Nephron (organoid): ENCODE measurements at regions not wholly inside any gene's neighbourhood (a gene's known extent, or its start where the extent isn't known, plus 50 kb on each side); places are given as distances from the start of the nearest gene placed in this dataset.

ENCODE experiments used
- H3K27ac Mint-ChIP-seq, 3 experiments: 2 replicates each; pipeline ENCODE4 v1.8.0; 2020; ENCODE audit warnings: mixed read lengths in 3 of 3, mild to moderate bottlenecking in 2 of 3, moderate library complexity in 1 of 3
- H3K27me3 Mint-ChIP-seq: 2 replicates; pipeline ENCODE4 v1.8.0; 2021; ENCODE audit warnings: low read depth, mild to moderate bottlenecking, moderate library complexity, mixed read lengths
- H3K36me3 Mint-ChIP-seq: 2 replicates; pipeline ENCODE4 v1.8.0; 2020; ENCODE audit warnings: low read depth, mixed read lengths
- H3K4me1 Mint-ChIP-seq: 2 replicates; pipeline ENCODE4 v1.8.0; 2020; ENCODE audit warnings: mixed read lengths
- H3K4me3 Mint-ChIP-seq, 3 experiments: 2 replicates each; pipeline ENCODE4 v1.8.0; 2020; ENCODE audit warnings: mild to moderate bottlenecking in 3 of 3, mixed read lengths in 3 of 3, moderate library complexity in 2 of 3
- H3K9me3 Mint-ChIP-seq: 2 replicates; pipeline ENCODE4 v1.8.0; 2020; ENCODE audit warnings: mixed read lengths
- TF ChIP-seq, protein P1 (sequence below), 3 experiments: fragments of 200-600 bp; sonication (generic); IDR thresholded peaks; one replicate each; pipeline ENCODE4 v1.5.0; 2021; ENCODE audit warnings: antibody characterized with exemption in 3 of 3; ENCODE audit not compliant: unreplicated experiment in 3 of 3

DNA sequence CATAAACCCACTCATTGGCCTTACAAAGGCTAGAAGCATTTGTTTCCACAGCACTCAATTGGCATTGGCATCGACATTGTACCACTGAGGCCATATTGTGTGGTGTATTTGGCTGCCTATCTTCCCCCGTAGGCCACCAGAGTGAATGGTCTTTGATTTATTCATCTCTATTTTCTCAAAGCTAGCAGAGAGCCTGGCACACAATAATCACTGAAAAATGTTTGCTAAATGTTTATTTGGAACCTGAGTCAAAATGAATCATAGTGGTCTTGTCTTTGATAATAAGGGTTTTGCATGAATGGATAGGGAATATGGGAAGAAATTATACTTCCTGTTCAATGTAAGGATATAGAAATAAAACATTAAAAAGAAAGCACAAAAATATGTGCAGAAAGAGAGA is 107.3 kb upstream of the SLC8A1 start:
- H3K9me3 Mint-ChIP-seq: no peaks in the 10 kb centered on the region
- TF ChIP-seq, protein P1, sequence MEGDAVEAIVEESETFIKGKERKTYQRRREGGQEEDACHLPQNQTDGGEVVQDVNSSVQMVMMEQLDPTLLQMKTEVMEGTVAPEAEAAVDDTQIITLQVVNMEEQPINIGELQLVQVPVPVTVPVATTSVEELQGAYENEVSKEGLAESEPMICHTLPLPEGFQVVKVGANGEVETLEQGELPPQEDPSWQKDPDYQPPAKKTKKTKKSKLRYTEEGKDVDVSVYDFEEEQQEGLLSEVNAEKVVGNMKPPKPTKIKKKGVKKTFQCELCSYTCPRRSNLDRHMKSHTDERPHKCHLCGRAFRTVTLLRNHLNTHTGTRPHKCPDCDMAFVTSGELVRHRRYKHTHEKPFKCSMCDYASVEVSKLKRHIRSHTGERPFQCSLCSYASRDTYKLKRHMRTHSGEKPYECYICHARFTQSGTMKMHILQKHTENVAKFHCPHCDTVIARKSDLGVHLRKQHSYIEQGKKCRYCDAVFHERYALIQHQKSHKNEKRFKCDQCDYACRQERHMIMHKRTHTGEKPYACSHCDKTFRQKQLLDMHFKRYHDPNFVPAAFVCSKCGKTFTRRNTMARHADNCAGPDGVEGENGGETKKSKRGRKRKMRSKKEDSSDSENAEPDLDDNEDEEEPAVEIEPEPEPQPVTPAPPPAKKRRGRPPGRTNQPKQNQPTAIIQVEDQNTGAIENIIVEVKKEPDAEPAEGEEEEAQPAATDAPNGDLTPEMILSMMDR (IDR thresholded peaks at IDR 0.05; ENCODE audit: unreplicated experiment in 3 of 3): no peak

DNA sequence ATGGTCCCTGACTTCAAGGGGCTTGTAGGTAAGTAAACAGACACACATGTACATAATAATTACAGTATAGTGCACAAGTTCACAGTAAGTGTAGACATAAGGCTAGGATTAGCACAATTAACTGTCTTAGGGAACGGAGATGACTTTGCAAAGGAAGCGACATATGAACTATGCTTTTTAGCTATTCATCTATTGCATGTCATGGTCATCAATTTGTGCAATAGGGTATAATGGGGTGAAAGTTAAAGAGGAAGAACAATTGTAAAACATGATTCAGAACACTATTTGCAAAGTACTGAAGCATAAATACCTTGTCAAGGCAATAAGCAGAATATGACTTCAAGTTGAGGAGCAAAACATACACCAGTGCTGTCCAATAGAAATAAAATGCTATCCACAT is 112.3 kb upstream of the SLC8A1 start:
- H3K4me1 Mint-ChIP-seq: no peaks in the 10 kb centered on the region
- TF ChIP-seq, protein P1 (IDR thresholded peaks at IDR 0.05; ENCODE audit: unreplicated experiment in 3 of 3): no peak
- H3K4me3 Mint-ChIP-seq: no peak overlapping the region
- no peaks in the 10 kb centered on the region for H3K36me3 Mint-ChIP-seq
- H3K27ac Mint-ChIP-seq: no peak overlapping the region
- H3K9me3 Mint-ChIP-seq: no peaks in the 10 kb centered on the region
- H3K27me3 Mint-ChIP-seq: no peaks in the 10 kb centered on the region

More for the DNA sequence above, 107.3 kb upstream of the SLC8A1 start:
- no peak overlapping the region for H3K4me3 Mint-ChIP-seq
- no peak overlapping the region for H3K27ac Mint-ChIP-seq
- H3K4me1 Mint-ChIP-seq: peaks cover 21% of the 10 kb centered on the region
- H3K27me3 Mint-ChIP-seq: no peaks in the 10 kb centered on the region
- no peaks in the 10 kb centered on the region for H3K36me3 Mint-ChIP-seq

DNA sequence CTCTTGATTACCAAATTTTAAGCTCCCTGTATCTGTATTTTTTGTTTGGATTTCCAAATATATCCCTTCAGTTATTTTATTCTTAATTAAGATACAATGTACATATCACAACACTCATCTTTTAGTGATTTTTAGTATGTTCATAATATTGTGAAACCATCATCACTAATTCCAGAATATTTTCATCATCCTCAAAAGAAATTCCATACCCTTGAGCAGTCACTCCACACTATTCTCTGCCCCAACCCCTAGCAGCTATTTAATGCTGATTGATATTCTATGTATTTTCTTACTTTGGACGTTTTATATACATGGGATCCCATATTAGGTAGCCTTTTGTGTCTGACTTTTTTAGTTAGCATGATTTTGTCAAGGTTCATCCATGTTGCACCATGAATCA is 127.4 kb upstream of the SLC8A1 start:
- Mint-ChIP-seq H3K27me3 (no peaks in the 10 kb centered on the region), H3K36me3 (no peaks in the 10 kb centered on the region), H3K9me3 (peaks cover 4% of the 10 kb centered on the region), H3K27ac (no peak overlapping the region), H3K4me3 (no peak overlapping the region), H3K4me1 (no peaks in the 10 kb centered on the region)
- TF ChIP-seq, protein P1 (IDR thresholded peaks at IDR 0.05; ENCODE audit: unreplicated experiment in 3 of 3): no peak

DNA sequence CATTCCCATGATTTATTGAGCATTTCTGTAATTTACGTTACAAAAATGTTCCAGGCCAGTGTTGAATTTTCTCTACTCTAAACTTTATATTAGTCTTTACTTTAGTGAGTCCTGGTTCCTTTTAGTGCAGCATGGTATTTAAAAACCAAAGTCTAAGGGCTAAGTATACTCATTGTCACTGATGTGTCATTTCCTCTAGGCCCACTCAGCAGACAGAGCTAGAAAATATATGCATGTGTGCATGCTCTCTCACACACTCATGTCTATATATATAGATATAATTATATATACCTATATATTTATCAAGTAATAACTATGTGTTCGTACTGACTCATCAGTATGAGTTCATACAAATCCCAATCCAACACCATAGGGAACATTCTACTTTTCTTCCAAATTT is 132.5 kb upstream of the SLC8A1 start:
- Mint-ChIP-seq H3K9me3 (peaks cover 4% of the 10 kb centered on the region), H3K36me3 (no peaks in the 10 kb centered on the region), H3K4me3 (no peak overlapping the region), H3K4me1 (no peaks in the 10 kb centered on the region), H3K27ac (no peak overlapping the region), H3K27me3 (no peaks in the 10 kb centered on the region)
- TF ChIP-seq, protein P1 (IDR thresholded peaks at IDR 0.05; ENCODE audit: unreplicated experiment in 3 of 3): no peak

DNA sequence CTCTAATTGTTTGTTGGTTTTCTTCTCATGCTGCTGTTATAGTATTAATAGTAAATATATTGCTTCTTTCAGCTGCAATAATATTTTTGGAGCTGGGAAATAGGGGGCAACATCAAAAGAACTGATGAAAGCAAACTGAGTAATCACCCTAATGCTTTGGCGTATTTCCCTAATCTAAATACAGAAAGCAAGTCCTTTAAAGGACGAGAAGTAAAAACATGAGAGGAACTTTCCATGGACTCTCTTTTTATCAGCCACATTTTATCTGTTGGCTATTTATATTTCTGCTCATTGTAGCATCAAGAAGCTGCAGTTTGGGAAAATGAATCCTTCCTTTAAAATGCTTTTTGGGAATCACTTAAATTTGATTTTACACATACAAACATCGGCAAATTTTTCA is 139.9 kb upstream of the SLC8A1 start:
- no peaks in the 10 kb centered on the region for H3K9me3 Mint-ChIP-seq
- H3K27ac Mint-ChIP-seq: no peak overlapping the region
- no peak overlapping the region for H3K4me3 Mint-ChIP-seq
- no peaks in the 10 kb centered on the region for H3K4me1 Mint-ChIP-seq
- H3K27me3 Mint-ChIP-seq: no peaks in the 10 kb centered on the region
- TF ChIP-seq, protein P1 (IDR thresholded peaks at IDR 0.05; ENCODE audit: unreplicated experiment in 3 of 3): no peak
- no peaks in the 10 kb centered on the region for H3K36me3 Mint-ChIP-seq

DNA sequence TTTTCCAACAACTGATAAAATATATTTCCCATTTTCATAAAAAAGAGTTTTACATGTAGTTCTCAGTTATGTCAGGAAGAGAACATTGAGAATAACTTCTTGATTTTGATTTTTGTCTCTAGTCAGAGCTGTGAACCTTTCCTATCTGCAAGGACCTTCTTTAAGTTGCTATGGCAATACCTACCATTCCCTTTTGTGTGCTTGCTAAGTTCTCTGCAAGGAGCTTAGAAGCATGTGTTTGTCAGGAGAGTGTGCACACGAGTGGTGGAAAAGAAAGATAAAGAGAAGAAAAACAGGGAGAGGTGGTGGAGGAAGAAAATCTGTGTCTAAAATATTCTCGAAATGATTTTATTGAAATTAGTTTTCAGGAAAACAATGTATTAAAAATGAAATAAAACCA is 140.3 kb upstream of the SLC8A1 start:
- H3K4me3 Mint-ChIP-seq: no peak overlapping the region
- H3K27me3 Mint-ChIP-seq: no peaks in the 10 kb centered on the region
- no peaks in the 10 kb centered on the region for H3K4me1 Mint-ChIP-seq
- TF ChIP-seq, protein P1 (IDR thresholded peaks at IDR 0.05; ENCODE audit: unreplicated experiment in 3 of 3): no peak
- H3K27ac Mint-ChIP-seq: no peak overlapping the region
- no peaks in the 10 kb centered on the region for H3K36me3 Mint-ChIP-seq
- H3K9me3 Mint-ChIP-seq: no peaks in the 10 kb centered on the region
